Gastrocnemius medialis (tissue), 4 donors: ENCODE measurements at regions not wholly inside any gene's neighbourhood (a gene's known extent, or its start where the extent isn't known, plus 50 kb on each side); places are given as distances from the start of the nearest gene placed in this dataset.

Experiments used
- CTCF ChIP-seq, 5 experiments: fragments of 450-650 bp in 3 of 5; fragments of 200-600 bp in 2 of 5; sonication (generic) in 2 of 5; IDR thresholded peaks in 4 of 5; conservative IDR thresholded peaks in 1 of 5; 1 replicate in 4 of 5; 2 replicates in 1 of 5; pipeline ENCODE4 v1.5.1; 2016 to 2019; ENCODE audit warnings: antibody characterized with exemption in 5 of 5, mild to moderate bottlenecking in 3 of 5, moderate library complexity in 3 of 5
- POLR2A ChIP-seq, 2 donors: fragments of 450-650 bp; IDR thresholded peaks; one replicate each; pipeline ENCODE4 v1.6.1; 2017; ENCODE audit warnings: antibody characterized with exemption in 2 of 2, mild to moderate bottlenecking in 2 of 2, moderate library complexity in 2 of 2

DNA sequence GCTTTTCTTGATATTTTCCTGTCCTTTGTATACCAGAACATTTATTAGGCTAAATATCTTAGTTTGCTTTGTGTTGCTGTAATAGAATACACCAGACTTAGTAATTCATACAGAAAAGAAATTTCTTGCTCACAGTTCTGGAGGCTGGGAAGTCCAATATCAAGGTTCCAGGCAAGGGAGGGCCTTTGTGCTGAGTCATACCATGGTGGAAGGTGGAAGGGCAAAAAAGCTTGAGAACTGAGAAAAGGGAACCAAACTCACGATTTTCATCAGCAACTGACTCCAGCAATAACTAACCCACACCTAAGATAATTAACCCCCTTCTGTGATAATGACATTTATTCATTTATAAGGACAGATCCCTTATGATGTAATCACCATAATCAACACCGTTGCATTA is 496.9 kb upstream of the SUCLG2 start:
- TF ChIP-seq POLR2A (IDR thresholded peaks at IDR 0.05) (no peak), CTCF (IDR thresholded peaks at IDR 0.05 in 4 of 5, conservative IDR thresholded peaks at IDR 0.05 in 1 of 5) (no peak)
